Ovary (tissue), 7 donors: ENCODE measurements at regions not wholly inside any gene's neighbourhood (a gene's known extent, or its start where the extent isn't known, plus 50 kb on each side); places are given as distances from the start of the nearest gene placed in this dataset.

Experiments used
- DNase-seq, 5 donors: peaks; one replicate each; pipeline ENCODE4 v3.0.0-alpha.2; 2019 to 2020
- H3K27ac ChIP-seq, 2 donors: fragments of 200-600 bp; one replicate each; pipeline versions ENCODE4 v1.5.1 to v1.8.0; 2019 to 2022
- H3K27me3 ChIP-seq: fragments of 200-600 bp; one replicate; pipeline ENCODE4 v1.8.0; 2022
- H3K36me3 ChIP-seq: fragments of 200-600 bp; sonication (generic); one replicate; pipeline ENCODE4 v1.5.1; 2019
- H3K4me1 ChIP-seq: one replicate; pipeline ENCODE4 v1.8.1; 2013; ENCODE audit warnings: mild to moderate bottlenecking, moderate library complexity; ENCODE audit not compliant: insufficient read depth
- H3K4me3 ChIP-seq: fragments of 200-600 bp; sonication (generic); one replicate; pipeline ENCODE4 v1.5.1; 2017
- H3K9me3 ChIP-seq, 2 donors: fragments of 200-600 bp in 1 of 2; sonication (generic) in 1 of 2; one replicate each; pipeline versions ENCODE4 v1.5.1 to v1.8.1; 2013 to 2019; ENCODE audit warnings: mild to moderate bottlenecking in 1 of 2, moderate library complexity in 1 of 2
- CTCF ChIP-seq, 3 donors: fragments of 450-650 bp in 2 of 3; fragments of 200-600 bp in 1 of 3; IDR thresholded peaks; one replicate each; pipeline versions ENCODE4 v1.5.1 to v1.8.0; 2016 to 2022; ENCODE audit warnings: antibody characterized with exemption in 3 of 3, mild to moderate bottlenecking in 1 of 3
- EP300 ChIP-seq: sonication (generic); formaldehyde crosslinking; IDR thresholded peaks from one replicate; pipeline ENCODE4 v1.6.1; 2017; ENCODE audit warnings: antibody characterized with exemption
- POLR2A ChIP-seq: fragments of 450-650 bp; IDR thresholded peaks from one replicate; pipeline ENCODE4 v1.6.1; 2017; ENCODE audit warnings: antibody characterized with exemption, mild to moderate bottlenecking, moderate library complexity
- WGBS, 3 donors: extraction: QIAGEN DNeasy Blood & Tissue Kit in 1 of 3; methylation state at CpG; one replicate each; pipeline versions ENCODE4 v1.1.5 to v1.1.7; 2013 to 2017; 5-methylcytosine and 5-hydroxymethylcytosine counted together
- intact Hi-C, 4 donors: fragments of 100-400 bp; cut with DNase I; formaldehyde crosslinking; loops; one replicate each; pipeline versions ENCODE4 v1.11.0 to v1.15.1; 2022 to 2023
- donor health status: DM: no; HTN: no; CAD: no; lungs with moderate emphysema.
- donor health status: DM: no; HTN: no; CAD: no.
- donor health status: Bipolar disorder and iron deficiency.
- donor health status: DM: no; HTN: no; CAD: no.
- donor health status: DM: yes; HTN: yes; CAD: no.

- intact Hi-C loops, result no loop called here
- DNase-seq, result no peak
- Histone ChIP-seq H3K4me1 (no peaks in the 10 kb centered on the region), H3K27me3 (no peaks in the 10 kb centered on the region), H3K4me3 (no peak overlapping the region), H3K27ac (no peak overlapping the region), H3K36me3 (no peaks in the 10 kb centered on the region), H3K9me3 (no peaks in the 10 kb centered on the region)
- 70 to 80% (median 73%) methylated on average over 1 of the region's 1 CpG for WGBS, 3 donors
- TF ChIP-seq CTCF (IDR thresholded peaks at IDR 0.05), result no peak
- no peak for TF ChIP-seq POLR2A
- no peak for TF ChIP-seq EP300
These were observed 349.7 kb downstream of the ATP23 start for GRCh38 chr12:58291106-58291505.

GRCh38 chr12:58293308-58293982 is 352.1 kb downstream of the ATP23 start:
- WGBS, 3 donors, result 93 to 95% (median 93%) methylated on average over 2 of the region's 2 CpGs
- intact Hi-C loops, result no loop called here
- Histone ChIP-seq H3K27me3 (no peaks in the 10 kb centered on the region), H3K27ac (no peak overlapping the region), H3K4me1 (no peaks in the 10 kb centered on the region), H3K36me3 (no peaks in the 10 kb centered on the region), H3K9me3 (no peaks in the 10 kb centered on the region), H3K4me3 (no peak overlapping the region)
- DNase-seq, result no peak
- no peak for TF ChIP-seq POLR2A
- TF ChIP-seq EP300, result no peak
- no peak for TF ChIP-seq CTCF (IDR thresholded peaks at IDR 0.05)

GRCh38 chr12:58295268-58295667 is 353.9 kb downstream of the ATP23 start:
- Histone ChIP-seq H3K36me3 (no peaks in the 10 kb centered on the region), H3K27ac (no peak overlapping the region), H3K27me3 (no peaks in the 10 kb centered on the region), H3K4me1 (no peaks in the 10 kb centered on the region), H3K4me3 (no peak overlapping the region), H3K9me3 (no peaks in the 10 kb centered on the region)
- TF ChIP-seq POLR2A (no peak), CTCF (IDR thresholded peaks at IDR 0.05) (no peak), EP300 (no peak)
- intact Hi-C loops, result no loop called here
- no peak for DNase-seq
- WGBS, 3 donors, result 80 to 92% (median 90%) methylated on average over 1 of the region's 1 CpG

GRCh38 chr12:58296863-58297262 is 355.5 kb downstream of the ATP23 start:
- no peak overlapping the region for H3K4me3 ChIP-seq
- TF ChIP-seq CTCF (IDR thresholded peaks at IDR 0.05), result no peak
- no peaks in the 10 kb centered on the region for H3K36me3 ChIP-seq
- DNase-seq, result no peak
- no peak overlapping the region for H3K27ac ChIP-seq
- H3K9me3 ChIP-seq, result no peaks in the 10 kb centered on the region
- 43 to 50% (median 46%) methylated on average over 4 of the region's 4 CpGs for WGBS, 3 donors
- no peaks in the 10 kb centered on the region for H3K4me1 ChIP-seq
- H3K27me3 ChIP-seq, result no peaks in the 10 kb centered on the region
- intact Hi-C loops, result no loop called here
